Upper lobe of left lung (tissue), 4 donors: ENCODE measurements at regions not wholly inside any gene's neighbourhood (a gene's known extent, or its start where the extent isn't known, plus 50 kb on each side); places are given as distances from the start of the nearest gene placed in this dataset.

Experiments used
- CTCF ChIP-seq, 6 experiments: fragments of 450-650 bp in 4 of 6; fragments of 200-600 bp in 2 of 6; sonication (generic) in 2 of 6; IDR thresholded peaks; one replicate each; pipeline ENCODE4 v1.5.1; 2016 to 2019; ENCODE audit warnings: antibody characterized with exemption in 6 of 6
- EP300 ChIP-seq, 4 donors: sonication (generic); formaldehyde crosslinking; IDR thresholded peaks; one replicate each; pipeline ENCODE4 v1.5.1; 2017; ENCODE audit warnings: antibody characterized with exemption in 4 of 4, control low read depth in 2 of 4

- TF ChIP-seq CTCF (IDR thresholded peaks at IDR 0.05), result no peak
- TF ChIP-seq EP300 (IDR thresholded peaks at IDR 0.05), result no peak
These were observed 217.1 kb downstream of the SLC4A3 start for GRCh38 chr2:219844401-219845091.
